Body of pancreas (tissue), 4 donors: ENCODE measurements at regions not wholly inside any gene's neighbourhood (a gene's known extent, or its start where the extent isn't known, plus 50 kb on each side); places are given as distances from the start of the nearest gene placed in this dataset.
A peak's percentile ranks its signal among the peaks of the same experiment; 100 is the strongest.

Source experiments
- ATAC-seq: fragments of 150-250 bp; one replicate; pipeline ENCODE4 v1.9.1; 2016
- DNase-seq, 4 donors: peaks; one replicate each; pipeline ENCODE4 v3.0.0-alpha.2; 2019
- H3K27ac ChIP-seq, 4 donors: fragments of 200-600 bp; sonication (generic); 1 replicate in 3 of 4; 2 replicates in 1 of 4; pipeline versions ENCODE4 v1.5.1 to v1.6.1; 2016 to 2019; ENCODE audit warnings: mild to moderate bottlenecking in 1 of 4, mixed read lengths in 1 of 4, moderate library complexity in 1 of 4
- H3K27me3 ChIP-seq, 2 donors: fragments of 200-600 bp; sonication (generic); one replicate each; pipeline ENCODE4 v1.6.0; 2016; ENCODE audit warnings: mild to moderate bottlenecking in 1 of 2
- H3K36me3 ChIP-seq, 2 donors: fragments of 200-600 bp; sonication (generic); replicated peaks in 1 of 2; 2 replicates each; pipeline ENCODE4 v1.5.1; 2016; ENCODE audit warnings: low read depth in 2 of 2; ENCODE audit not compliant: insufficient read depth in 1 of 2
- H3K4me1 ChIP-seq: fragments of 200-600 bp; sonication (generic); one replicate; pipeline ENCODE4 v1.6.0; 2016
- H3K4me3 ChIP-seq, 2 donors: fragments of 200-600 bp; sonication (generic); 1 replicate in 1 of 2; 2 replicates in 1 of 2; pipeline ENCODE4 v1.5.1; 2016 to 2019
- H3K9me3 ChIP-seq, 3 donors: fragments of 200-600 bp; sonication (generic); 1 replicate in 2 of 3; 2 replicates in 1 of 3; pipeline ENCODE4 v1.5.1; 2016
- POLR2A ChIP-seq, 3 donors: fragments of 450-650 bp; IDR thresholded peaks; one replicate each; pipeline ENCODE4 v1.6.1; 2016; ENCODE audit warnings: antibody characterized with exemption in 3 of 3, mild to moderate bottlenecking in 2 of 3
- WGBS, 2 donors: methylation state at CpG; one replicate each; pipeline ENCODE4 v1.1.5; 2017; 5-methylcytosine and 5-hydroxymethylcytosine counted together
- intact Hi-C: fragments of 100-400 bp; cut with DNase I; formaldehyde crosslinking; loops from one replicate; pipeline ENCODE4 v1.15.1; 2023
- TF ChIP-seq, protein P1 (sequence below), 7 experiments: fragments of 450-650 bp in 4 of 7; fragments of 200-600 bp in 3 of 7; sonication (generic) in 3 of 7; IDR thresholded peaks; one replicate each; pipeline ENCODE4 v1.5.1; 2016 to 2019; ENCODE audit warnings: antibody characterized with exemption in 7 of 7

DNA sequence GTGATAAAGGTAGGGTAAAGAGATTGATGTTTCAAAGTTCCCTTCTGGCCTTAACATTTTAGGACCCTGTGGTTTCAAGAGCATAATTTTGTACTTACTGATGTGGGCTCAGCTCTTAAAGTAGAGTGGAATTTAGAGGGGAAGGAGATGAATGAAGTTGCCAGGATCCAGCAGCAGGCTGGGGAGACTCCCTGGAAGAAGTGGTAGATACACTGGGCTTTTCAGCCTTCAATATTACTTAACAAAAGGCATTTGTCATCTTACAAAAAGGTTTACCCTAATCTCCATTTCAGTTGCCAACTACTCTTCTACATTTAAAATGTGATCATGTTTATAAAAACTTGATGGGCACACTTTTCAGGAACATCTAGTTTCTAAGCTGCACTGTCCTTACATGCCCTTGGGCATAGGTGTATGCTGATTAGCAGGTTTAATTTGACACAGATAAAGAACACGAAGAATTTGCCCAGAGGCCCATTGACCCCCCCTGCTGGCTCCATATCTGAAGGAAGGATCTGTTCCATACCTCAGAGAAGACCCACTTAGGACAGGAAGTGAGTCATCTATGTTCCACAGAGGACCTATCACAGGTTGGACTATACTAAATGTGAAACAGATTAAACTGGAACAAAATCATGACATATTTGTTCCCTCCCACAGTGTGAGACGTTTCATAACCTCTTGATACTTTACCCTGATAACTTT, 93.0 kb upstream of the LPP start:
- Histone ChIP-seq H3K27me3 (no peaks in the 10 kb centered on the region), H3K4me3 (no peak overlapping the region), H3K27ac (peak overlapping the region in 1 of 4 donors; percentile 24), H3K36me3 (no peaks in the 10 kb centered on the region), H3K9me3 (no peaks in the 10 kb centered on the region), H3K4me1 (peaks cover 74% of the 10 kb centered on the region)
- intact Hi-C loops = no loop called here
- 6 to 8% methylated on average over 2 of the region's 2 CpGs for WGBS, 2 donors
- no peak for DNase-seq
- TF ChIP-seq POLR2A (IDR thresholded peaks at IDR 0.05) = no peak
- TF ChIP-seq, protein P1, sequence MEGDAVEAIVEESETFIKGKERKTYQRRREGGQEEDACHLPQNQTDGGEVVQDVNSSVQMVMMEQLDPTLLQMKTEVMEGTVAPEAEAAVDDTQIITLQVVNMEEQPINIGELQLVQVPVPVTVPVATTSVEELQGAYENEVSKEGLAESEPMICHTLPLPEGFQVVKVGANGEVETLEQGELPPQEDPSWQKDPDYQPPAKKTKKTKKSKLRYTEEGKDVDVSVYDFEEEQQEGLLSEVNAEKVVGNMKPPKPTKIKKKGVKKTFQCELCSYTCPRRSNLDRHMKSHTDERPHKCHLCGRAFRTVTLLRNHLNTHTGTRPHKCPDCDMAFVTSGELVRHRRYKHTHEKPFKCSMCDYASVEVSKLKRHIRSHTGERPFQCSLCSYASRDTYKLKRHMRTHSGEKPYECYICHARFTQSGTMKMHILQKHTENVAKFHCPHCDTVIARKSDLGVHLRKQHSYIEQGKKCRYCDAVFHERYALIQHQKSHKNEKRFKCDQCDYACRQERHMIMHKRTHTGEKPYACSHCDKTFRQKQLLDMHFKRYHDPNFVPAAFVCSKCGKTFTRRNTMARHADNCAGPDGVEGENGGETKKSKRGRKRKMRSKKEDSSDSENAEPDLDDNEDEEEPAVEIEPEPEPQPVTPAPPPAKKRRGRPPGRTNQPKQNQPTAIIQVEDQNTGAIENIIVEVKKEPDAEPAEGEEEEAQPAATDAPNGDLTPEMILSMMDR (IDR thresholded peaks at IDR 0.05) = no peak
- peak; percentile 68 for ATAC-seq

DNA sequence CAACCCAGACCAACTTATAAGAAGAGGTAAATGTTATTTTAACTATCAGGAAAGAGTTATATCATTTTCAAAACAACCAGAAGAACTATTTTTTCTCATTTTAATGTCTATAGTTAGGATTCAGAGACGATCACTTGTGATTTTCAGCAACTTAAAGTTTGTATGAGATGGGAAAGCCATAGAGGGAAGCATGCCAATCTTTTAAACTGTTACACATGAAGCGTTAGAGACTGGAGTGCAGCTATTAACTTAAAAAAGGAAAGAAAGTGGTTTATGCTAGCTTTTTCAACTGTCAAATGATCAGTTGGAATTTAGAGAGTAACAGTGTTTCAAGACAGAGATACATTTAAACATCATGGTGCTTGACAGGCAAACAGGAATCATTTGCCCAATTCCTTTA, 91.7 kb upstream of the LPP start:
- no peak for ATAC-seq
- no peaks in the 10 kb centered on the region for H3K36me3 ChIP-seq
- no peaks in the 10 kb centered on the region for H3K9me3 ChIP-seq
- H3K27ac ChIP-seq = no peak overlapping the region
- 80% methylated on average over 2 of the region's 2 CpGs for WGBS, 2 donors
- DNase-seq = no peak
- intact Hi-C loops = no loop called here
- H3K4me1 ChIP-seq = peaks cover 72% of the 10 kb centered on the region
- TF ChIP-seq, protein P1 (IDR thresholded peaks at IDR 0.05) = no peak
- no peak for TF ChIP-seq POLR2A (IDR thresholded peaks at IDR 0.05)
- no peaks in the 10 kb centered on the region for H3K27me3 ChIP-seq
- H3K4me3 ChIP-seq = no peak overlapping the region

DNA sequence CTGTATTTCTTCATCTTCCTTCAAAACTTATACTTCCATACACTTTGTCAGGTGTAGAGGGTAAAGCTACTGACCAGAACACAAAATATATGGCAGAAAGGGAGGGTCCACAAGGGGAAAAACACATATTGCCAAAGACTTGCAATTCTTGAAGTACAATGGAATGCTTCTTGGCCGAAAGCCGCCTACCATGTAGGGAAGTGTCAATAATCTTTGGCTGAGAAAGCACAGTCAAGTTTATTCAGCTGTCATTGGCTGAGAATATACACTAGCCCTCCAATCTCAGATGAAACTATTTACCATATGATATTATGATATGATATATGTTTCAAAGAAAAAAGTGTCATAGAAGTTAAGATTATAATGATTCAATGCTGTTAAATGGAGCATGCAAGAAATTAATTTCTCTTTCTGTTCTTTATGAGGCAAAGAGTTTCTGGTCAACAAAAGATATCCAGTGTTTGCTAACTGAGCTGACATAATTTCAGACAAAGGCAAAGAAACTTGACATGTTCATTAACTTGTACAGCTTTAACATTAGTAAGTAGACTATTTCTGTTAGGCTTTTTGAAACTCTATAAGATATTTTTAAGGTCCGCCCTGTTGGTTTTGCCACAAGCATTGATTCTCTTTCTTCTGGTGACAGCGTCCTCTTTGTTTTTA, 89.0 kb upstream of the LPP start:
- DNase-seq (peak; percentile 64 to 84 (median 73)), ATAC-seq (peak; percentile 72)
- Histone ChIP-seq H3K4me3 (no peak overlapping the region), H3K36me3 (no peaks in the 10 kb centered on the region), H3K27ac (peak overlapping the region; percentile 13 to 57 (median 50)), H3K4me1 (peaks cover 66% of the 10 kb centered on the region), H3K9me3 (no peaks in the 10 kb centered on the region), H3K27me3 (no peaks in the 10 kb centered on the region)
- intact Hi-C loops = no loop called here
- TF ChIP-seq, protein P1 (IDR thresholded peaks at IDR 0.05) = no peak
- no peak for TF ChIP-seq POLR2A (IDR thresholded peaks at IDR 0.05)
- WGBS, 2 donors = 41 to 42% methylated on average over 4 of the region's 4 CpGs

DNA sequence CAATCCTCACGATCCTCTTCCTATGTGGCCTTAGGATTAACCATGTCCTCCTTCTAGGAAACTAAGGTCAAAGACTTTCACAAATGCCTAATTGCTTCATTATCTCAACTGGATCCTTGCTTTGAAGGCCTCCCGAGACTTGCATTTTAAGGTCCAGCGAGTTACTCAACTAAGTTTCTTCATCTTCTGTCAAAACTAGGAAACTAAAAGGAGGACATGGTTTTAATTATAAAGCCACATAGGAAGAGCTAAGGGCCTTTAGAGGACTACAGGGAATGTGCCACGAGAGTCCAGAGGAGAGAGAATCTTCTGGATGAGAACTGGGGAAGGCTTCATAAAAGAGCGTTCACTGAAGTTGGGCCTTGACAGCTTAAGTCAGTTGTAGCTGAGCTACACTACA, 87.8 kb upstream of the LPP start:
- Histone ChIP-seq H3K27me3 (no peaks in the 10 kb centered on the region), H3K9me3 (no peaks in the 10 kb centered on the region), H3K4me1 (peaks cover 54% of the 10 kb centered on the region), H3K36me3 (no peaks in the 10 kb centered on the region), H3K27ac (no peak overlapping the region), H3K4me3 (no peak overlapping the region)
- intact Hi-C loops = no loop called here
- ATAC-seq (no peak), DNase-seq (no peak)
- TF ChIP-seq, protein P1 (IDR thresholded peaks at IDR 0.05) = no peak
- TF ChIP-seq POLR2A (IDR thresholded peaks at IDR 0.05) = no peak
- 84 to 96% methylated on average over 5 of the region's 5 CpGs for WGBS, 2 donors

DNA sequence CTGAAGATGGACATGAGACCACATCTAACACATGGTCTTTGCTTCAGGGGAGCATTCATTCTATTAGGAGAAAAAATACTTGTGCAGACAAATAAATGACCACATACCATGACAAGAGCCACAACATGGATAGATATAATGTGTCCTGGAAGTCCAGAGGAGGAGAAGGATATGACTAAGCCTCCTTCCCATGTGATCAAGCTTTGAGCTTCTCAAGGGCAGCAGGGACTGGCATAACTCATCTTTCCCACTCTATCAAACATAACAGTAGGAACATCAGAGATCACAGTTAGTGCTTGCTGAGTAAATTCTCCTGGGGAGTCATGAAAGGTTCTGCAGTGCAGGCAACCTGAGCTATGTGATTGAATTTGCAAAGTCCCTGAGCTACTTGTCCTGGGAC, 86.0 kb upstream of the LPP start:
- DNase-seq (no peak), ATAC-seq (no peak)
- Histone ChIP-seq H3K4me3 (no peak overlapping the region), H3K27me3 (no peaks in the 10 kb centered on the region), H3K36me3 (no peaks in the 10 kb centered on the region), H3K9me3 (no peaks in the 10 kb centered on the region), H3K4me1 (peaks cover 45% of the 10 kb centered on the region), H3K27ac (no peak overlapping the region)
- TF ChIP-seq, protein P1 (IDR thresholded peaks at IDR 0.05) = no peak
- TF ChIP-seq POLR2A (IDR thresholded peaks at IDR 0.05) = no peak
- intact Hi-C loops = no loop called here
